Lung (tissue), 11 donors: ENCODE measurements at regions not wholly inside any gene's neighbourhood (a gene's known extent, or its start where the extent isn't known, plus 50 kb on each side); places are given as distances from the start of the nearest gene placed in this dataset.

Source experiments
- ATAC-seq: fragments of 200-7000 bp; cut with Tn5 transposase; one replicate; pipeline ENCODE4 v1.9.1; 2020; ENCODE audit warnings: moderate number of reproducible peaks; ENCODE audit not compliant: insufficient read depth, low FRiP score
- DNase-seq, 3 donors: peaks; one replicate each; pipeline ENCODE4 v3.0.0-alpha.2; 2013 to 2017
- H3K27ac ChIP-seq, 2 donors: one replicate each; pipeline ENCODE4 v1.5.1; 2013; ENCODE audit warnings: mild to moderate bottlenecking in 2 of 2, moderate library complexity in 2 of 2, control low read depth in 1 of 2, inconsistent platforms in 1 of 2, low read depth in 1 of 2, low read length in 1 of 2
- H3K27me3 ChIP-seq, 3 donors: one replicate each; pipeline ENCODE4 v1.5.1; 2013; ENCODE audit warnings: low read length in 2 of 3; ENCODE audit not compliant: control insufficient read depth in 3 of 3, insufficient read depth in 3 of 3
- H3K36me3 ChIP-seq, 4 donors: one replicate each; pipeline ENCODE4 v1.5.1; 2013; ENCODE audit warnings: low read length in 4 of 4, mild to moderate bottlenecking in 1 of 4, moderate library complexity in 1 of 4; ENCODE audit not compliant: control insufficient read depth in 4 of 4, insufficient read depth in 4 of 4
- H3K4me1 ChIP-seq, 5 donors: one replicate each; pipeline ENCODE4 v1.5.1; 2013; ENCODE audit warnings: low read length in 5 of 5, mild to moderate bottlenecking in 2 of 5, moderate library complexity in 1 of 5; ENCODE audit not compliant: control insufficient read depth in 5 of 5, insufficient read depth in 5 of 5
- H3K4me3 ChIP-seq: one replicate; pipeline ENCODE4 v1.5.1; 2013; ENCODE audit warnings: mild to moderate bottlenecking, control low read depth, moderate library complexity
- H3K9ac ChIP-seq, 2 donors: one replicate each; pipeline ENCODE4 v1.5.1; 2013; ENCODE audit warnings: low read length in 2 of 2, control low read depth in 1 of 2; ENCODE audit not compliant: insufficient read depth in 1 of 2
- H3K9me3 ChIP-seq, 4 donors: one replicate each; pipeline ENCODE4 v1.5.1; 2013; ENCODE audit warnings: low read length in 3 of 4, mild to moderate bottlenecking in 1 of 4, moderate library complexity in 1 of 4; ENCODE audit not compliant: control insufficient read depth in 4 of 4, insufficient read depth in 3 of 4
- CTCF ChIP-seq: IDR thresholded peaks from 2 replicates; pipeline ENCODE4 v1.5.1; 2012; ENCODE audit warnings: mild to moderate bottlenecking; ENCODE audit errors: control extremely low read depth, extremely low read depth
- WGBS, 2 donors: extraction: QIAGEN DNeasy Blood & Tissue Kit; methylation state at CpG; one replicate each; pipeline ENCODE4 v1.1.7; 2013; 5-methylcytosine and 5-hydroxymethylcytosine counted together
- donor health status: control.
- donor health status: control.
- donor health status: Bipolar disorder and iron deficiency.
- donor health status: healthy.
- donor health status: DM: yes; HTN: yes; CAD: no.

GRCh38 chr7:69049326-69049725, 548.9 kb upstream of the AUTS2 start:
- TF ChIP-seq CTCF = no peak

GRCh38 chr7:69052447-69052846, 545.8 kb upstream of the AUTS2 start:
- ATAC-seq = no peak
- DNase-seq = no peak
- H3K4me1 ChIP-seq = no peaks in the 10 kb centered on the region
- H3K4me3 ChIP-seq = no peak overlapping the region
- 95 to 96% methylated on average over 4 of the region's 4 CpGs for WGBS, 2 donors
- H3K9me3 ChIP-seq = peaks cover 0 to 12% (median 3%) of the 10 kb centered on the region in 4 donors
- no peak overlapping the region for H3K27ac ChIP-seq
- no peaks in the 10 kb centered on the region for H3K36me3 ChIP-seq
- TF ChIP-seq CTCF = no peak
- no peak overlapping the region for H3K9ac ChIP-seq
- no peaks in the 10 kb centered on the region for H3K27me3 ChIP-seq

More at GRCh38 chr7:69049326-69049725, 548.9 kb upstream of the AUTS2 start:
- DNase-seq = no peak
- Histone ChIP-seq H3K9me3 (peaks cover 0 to 8% (median 3%) of the 10 kb centered on the region in 4 donors), H3K27me3 (no peaks in the 10 kb centered on the region), H3K27ac (no peak overlapping the region), H3K4me1 (no peaks in the 10 kb centered on the region), H3K9ac (no peak overlapping the region), H3K4me3 (no peak overlapping the region), H3K36me3 (no peaks in the 10 kb centered on the region)
- 71 to 75% methylated on average over 5 of the region's 5 CpGs for WGBS, 2 donors
- no peak for ATAC-seq

- peaks cover 0 to 10% (median 7%) of the 10 kb centered on the region in 4 donors for H3K9me3 ChIP-seq
- H3K36me3 ChIP-seq = no peaks in the 10 kb centered on the region
- TF ChIP-seq CTCF = no peak
- H3K4me3 ChIP-seq = no peak overlapping the region
- H3K9ac ChIP-seq = no peak overlapping the region
- DNase-seq (no peak), ATAC-seq (no peak)
- 49 to 61% methylated on average over 3 of the region's 3 CpGs for WGBS, 2 donors
- no peaks in the 10 kb centered on the region for H3K4me1 ChIP-seq
- H3K27me3 ChIP-seq = no peaks in the 10 kb centered on the region
- H3K27ac ChIP-seq = no peak overlapping the region
Observed at GRCh38 chr7:69060516-69060915, 537.8 kb upstream of the AUTS2 start.
